ENCODE measurements at regions not wholly inside any gene's neighbourhood (a gene's known extent, or its start where the extent isn't known, plus 50 kb on each side); places are given as distances from the start of the nearest gene placed in this dataset.

- Histone ChIP-seq H3K4me3 (no peak overlapping the region), H3K36me3 (no peaks in the 10 kb centered on the region), H3K27ac (no peak overlapping the region), H3K27me3 (replicated peaks; ENCODE audit: insufficient read depth) (no peaks in the 10 kb centered on the region), H3K9me3 (no peaks in the 10 kb centered on the region), H3K4me1 (ENCODE audit: control insufficient read depth in 1 of 2, low read depth in 2 of 2) (no peaks in the 10 kb centered on the region)
- ATAC-seq (ENCODE audit: insufficient number of reproducible peaks, low FRiP score, low read depth): no peak
- no peak for TF ChIP-seq CTCF (IDR thresholded peaks at IDR 0.05)
- DNase-seq (ENCODE audit: low spot score): no peak
Measured at GRCh38 chr22:48745842-48746788, 1081.6 kb downstream of the BRD1 start.

GRCh38 chr22:48744967-48745841 lies 1082.5 kb downstream of the BRD1 start:
- Histone ChIP-seq H3K9me3 (no peaks in the 10 kb centered on the region), H3K27ac (no peak overlapping the region), H3K4me1 (ENCODE audit: control insufficient read depth in 1 of 2, low read depth in 2 of 2) (no peaks in the 10 kb centered on the region), H3K36me3 (no peaks in the 10 kb centered on the region), H3K27me3 (replicated peaks; ENCODE audit: insufficient read depth) (no peaks in the 10 kb centered on the region), H3K4me3 (no peak overlapping the region)
- DNase-seq (ENCODE audit: low spot score) (no peak), ATAC-seq (ENCODE audit: insufficient number of reproducible peaks, low FRiP score, low read depth) (no peak)
- no peak for TF ChIP-seq CTCF (IDR thresholded peaks at IDR 0.05)

GRCh38 chr22:48744283-48744641 lies 1083.4 kb downstream of the BRD1 start:
- no peak for DNase-seq (ENCODE audit: low spot score)

GRCh38 chr22:48743601-48744282 lies 1083.9 kb downstream of the BRD1 start:
- Histone ChIP-seq H3K27ac (no peak overlapping the region), H3K4me3 (no peak overlapping the region), H3K9me3 (no peaks in the 10 kb centered on the region), H3K27me3 (replicated peaks; ENCODE audit: insufficient read depth) (no peaks in the 10 kb centered on the region), H3K36me3 (no peaks in the 10 kb centered on the region), H3K4me1 (ENCODE audit: control insufficient read depth in 1 of 2, low read depth in 2 of 2) (no peaks in the 10 kb centered on the region)
- DNase-seq (ENCODE audit: low spot score) (no peak), ATAC-seq (ENCODE audit: insufficient number of reproducible peaks, low FRiP score, low read depth) (no peak)
- no peak for TF ChIP-seq CTCF (IDR thresholded peaks at IDR 0.05)

More at GRCh38 chr22:48744283-48744641, 1083.4 kb downstream of the BRD1 start:
- H3K4me1 ChIP-seq (ENCODE audit: control insufficient read depth in 1 of 2, low read depth in 2 of 2): no peaks in the 10 kb centered on the region
- no peak for ATAC-seq (ENCODE audit: insufficient number of reproducible peaks, low FRiP score, low read depth)
- H3K9me3 ChIP-seq: no peaks in the 10 kb centered on the region
- H3K27ac ChIP-seq: no peak overlapping the region
- no peak overlapping the region for H3K4me3 ChIP-seq
- H3K36me3 ChIP-seq: no peaks in the 10 kb centered on the region
- H3K27me3 ChIP-seq (replicated peaks; ENCODE audit: insufficient read depth): no peaks in the 10 kb centered on the region
- no peak for TF ChIP-seq CTCF (IDR thresholded peaks at IDR 0.05)
